GM12878 (cell line): ENCODE measurements at regions not wholly inside any gene's neighbourhood (a gene's known extent, or its start where the extent isn't known, plus 50 kb on each side); places are given as distances from the start of the nearest gene placed in this dataset.

Source experiments
- ATAC-seq: fragments of 200-7000 bp; cut with Tn5 transposase; 3 replicates; pipeline ENCODE4 v1.9.1; 2020; ENCODE audit warnings: mild to moderate bottlenecking, moderate library complexity
- BruUV-seq: library from RNA; stranded (reverse); fragments of 400-500 nt; replicated peaks from 2 replicates; lab custom pipeline; 2021; lab: Mats Ljungman, UMichigan
- CTCF ChIA-PET: fragments of 300-600 bp; sonication (Branson Sonifier 250); formaldehyde crosslinking; extraction: SDS; loops from one replicate; lab custom pipeline; 2021; ENCODE audit warnings: inconsistent platforms; lab: Yijun Ruan, JAX
- POLR2A ChIA-PET: fragments of 350-600 bp; formaldehyde crosslinking; extraction: SDS; loops from one replicate; lab custom pipeline; 2021; ENCODE audit warnings: inconsistent platforms; lab: Charles Lee
- RAD21 ChIA-PET: fragments of 300-600 bp; sonication (Branson Sonifier 250); formaldehyde crosslinking; loops from one replicate; lab custom pipeline; 2023; ENCODE audit warnings: antibody characterized with exemption; ENCODE audit not compliant: unreplicated experiment; lab: Charles Lee
- SMC1A ChIA-PET: fragments of 300-600 bp; sonication (Branson Sonifier 250); formaldehyde crosslinking; loops from one replicate; lab custom pipeline; 2023; ENCODE audit not compliant: unreplicated experiment, uncharacterized antibody; lab: Charles Lee
- DNase-seq: peaks from one replicate; pipeline ENCODE4 v3.0.0-alpha.2; 2011; ENCODE audit warnings: low read depth, low spot score
- FAIRE-seq: peaks from 3 replicates; lab custom pipeline; 2011; peaks lifted over from hg19 to GRCh38; lab: Jason Lieb, UNC
- H2AFZ ChIP-seq: 2 replicates; pipeline ENCODE4 v1.6.0; 2011; ENCODE audit warnings: low read depth, low read length, control low read depth; ENCODE audit not compliant: control insufficient read depth
- H3K27ac ChIP-seq: 2 replicates; pipeline ENCODE4 v1.5.1; 2011; ENCODE audit warnings: control low read depth; ENCODE audit not compliant: control insufficient read depth, insufficient read depth
- H3K27me3 ChIP-seq, 2 experiments: replicated peaks in 1 of 2; 2 replicates each; pipeline versions ENCODE4 v1.6.0 to v1.6.1; 2011; ENCODE audit warnings: low read length in 1 of 2; ENCODE audit not compliant: control insufficient read depth in 2 of 2, insufficient read depth in 2 of 2
- H3K36me3 ChIP-seq, 2 experiments: 2 replicates each; pipeline ENCODE4 v1.5.1; 2011; ENCODE audit warnings: low read length in 1 of 2; ENCODE audit not compliant: control insufficient read depth in 2 of 2, insufficient read depth in 2 of 2
- H3K4me1 ChIP-seq: 2 replicates; pipeline ENCODE4 v1.6.1; 2011; ENCODE audit warnings: mild to moderate bottlenecking, low read length, moderate library complexity, mixed read lengths; ENCODE audit not compliant: control insufficient read depth, insufficient read depth
- H3K4me2 ChIP-seq: 2 replicates; pipeline ENCODE4 v1.6.0; 2011; ENCODE audit warnings: control low read depth; ENCODE audit not compliant: control insufficient read depth, insufficient read depth
- H3K4me3 ChIP-seq: fragments of 200-600 bp; sonication (generic); 2 replicates; pipeline ENCODE4 v1.5.1; 2016
- H3K79me2 ChIP-seq: 2 replicates; pipeline ENCODE4 v1.6.0; 2011; ENCODE audit warnings: low read length; ENCODE audit not compliant: control insufficient read depth, insufficient read depth
- H3K9ac ChIP-seq: 2 replicates; pipeline ENCODE4 v1.8.0; 2011; ENCODE audit warnings: low read length, control low read depth, mixed read lengths; ENCODE audit not compliant: control insufficient read depth, insufficient read depth
- H3K9me3 ChIP-seq: replicated peaks from 3 replicates; pipeline ENCODE4 v1.5.1; 2011; ENCODE audit warnings: mild to moderate bottlenecking, low read length; ENCODE audit not compliant: control insufficient read depth, insufficient read depth
- H4K20me1 ChIP-seq: 2 replicates; pipeline ENCODE4 v1.6.0; 2011; ENCODE audit not compliant: control insufficient read depth, insufficient read depth
- BACH1 ChIP-seq: fragments of 450-650 bp; IDR thresholded peaks from 2 replicates; pipeline ENCODE4 v1.6.1; 2017; ENCODE audit warnings: mild to moderate bottlenecking, borderline replicate concordance
- HDAC6 ChIP-seq: fragments of 200-600 bp; sonication (generic); IDR thresholded peaks from one replicate; pipeline ENCODE4 v1.8.0; 2017; ENCODE audit warnings: antibody characterized with exemption; ENCODE audit not compliant: unreplicated experiment
- MEF2B ChIP-seq: fragments of 450-650 bp; IDR thresholded peaks from 2 replicates; pipeline ENCODE4 v1.6.1; 2018; ENCODE audit warnings: mild to moderate bottlenecking, moderate library complexity; ENCODE audit not compliant: partially characterized antibody, poor library complexity, severe bottlenecking
- MTA2 ChIP-seq: fragments of 450-650 bp; IDR thresholded peaks from 2 replicates; pipeline ENCODE4 v1.6.1; 2016; ENCODE audit warnings: low read depth, mild to moderate bottlenecking, moderate library complexity
- RB1 ChIP-seq: fragments of 450-650 bp; formaldehyde crosslinking; IDR thresholded peaks from 2 replicates; pipeline ENCODE4 v1.6.1; 2017; ENCODE audit warnings: mild to moderate bottlenecking, borderline replicate concordance
- RBBP5 ChIP-seq: fragments of 200-600 bp; sonication (generic); conservative IDR thresholded peaks from 2 replicates; pipeline ENCODE4 v1.6.1; 2016
- SPI1 ChIP-seq: IDR thresholded peaks from 2 replicates; pipeline ENCODE4 v1.6.1; 2011; ENCODE audit warnings: low read depth, mild to moderate bottlenecking, low read length, moderate library complexity, borderline replicate concordance; ENCODE audit not compliant: insufficient read depth
- USF1 ChIP-seq: IDR thresholded peaks from 2 replicates; pipeline ENCODE4 v1.6.1; 2011; ENCODE audit warnings: borderline replicate concordance, low read depth, mild to moderate bottlenecking, moderate library complexity, mixed read lengths, low read length; ENCODE audit not compliant: insufficient read depth; ENCODE audit errors: extremely low read length
- ZNF274 ChIP-seq: IDR thresholded peaks from one replicate; pipeline ENCODE4 v1.8.0; 2011; ENCODE audit not compliant: insufficient read length, insufficient read depth
- ZSCAN29 ChIP-seq: fragments of 450-650 bp; IDR thresholded peaks from 2 replicates; pipeline ENCODE4 v1.6.1; 2017; ENCODE audit warnings: mild to moderate bottlenecking, moderate library complexity
- WGBS: methylation state at CpG from one replicate; pipeline ENCODE4 v1.1.6; 2016; ENCODE audit warnings: low lambda C conversion rate; ENCODE audit not compliant: insufficient replicate concordance, insufficient coverage; ENCODE audit errors: missing lambda C conversion rate; 5-methylcytosine and 5-hydroxymethylcytosine counted together
- in situ Hi-C: fragments of 300-500 bp; cut with MboI; formaldehyde crosslinking; loops from 9 replicates; pipeline ENCODE4 v1.14.3; 2018; ENCODE audit warnings: mixed read lengths
- intact Hi-C: fragments of 100-400 bp; cut with micrococcal nuclease; formaldehyde crosslinking; loops from one replicate; pipeline ENCODE4 v1.14.2; 2022; ENCODE audit not compliant: unreplicated experiment

GRCh38 chr3:4061783-4062360 is 241.3 kb upstream of the SETMAR start:
- in situ Hi-C loops (no loop called here), intact Hi-C loops (no loop called here)
- Histone ChIP-seq H3K36me3 (no peaks in the 10 kb centered on the region), H3K27ac (no peak overlapping the region), H2AFZ (no peak overlapping the region), H3K4me2 (no peak overlapping the region), H4K20me1 (no peaks in the 10 kb centered on the region), H3K9ac (no peak overlapping the region), H3K4me1 (peaks cover 8% of the 10 kb centered on the region), H3K27me3 (no peaks in the 10 kb centered on the region), H3K79me2 (no peaks in the 10 kb centered on the region), H3K4me3 (no peak overlapping the region), H3K9me3 (no peaks in the 10 kb centered on the region)
- ChIA-PET RAD21 (no interaction called here), SMC1A (no interaction called here), CTCF (no interaction called here), POLR2A (interaction anchor here (0.6 kb wide), 1 partner anchor 190 kb away, joined by 3 read pairs; no protein-coding TSS in a partner anchor)
- FAIRE-seq (no peak), ATAC-seq (peak; percentile 62), DNase-seq (no peak)
- no peak for TF ChIP-seq MEF2B
- no peak for TF ChIP-seq RBBP5
- no peak for TF ChIP-seq BACH1
- TF ChIP-seq SPI1: peak; percentile 32; the same call in 1 of the 2 replicates
- no TSS peak for BruUV-seq
- 4% methylated on average over 4 of the region's 4 CpGs for WGBS

- ATAC-seq: no peak
- no peak for DNase-seq
- Histone ChIP-seq H3K9ac (no peak overlapping the region), H3K36me3 (no peaks in the 10 kb centered on the region), H3K4me1 (peaks cover 8% of the 10 kb centered on the region), H3K27ac (no peak overlapping the region), H3K4me2 (no peak overlapping the region), H3K4me3 (no peak overlapping the region), H2AFZ (no peak overlapping the region), H4K20me1 (no peaks in the 10 kb centered on the region), H3K27me3 (no peaks in the 10 kb centered on the region), H3K79me2 (no peaks in the 10 kb centered on the region), H3K9me3 (no peaks in the 10 kb centered on the region)
- BruUV-seq: no TSS peak
- FAIRE-seq: no peak
- CTCF ChIA-PET: no interaction called here
- WGBS: 53% methylated on average over 1 of the region's 1 CpG
- no peak for TF ChIP-seq RB1
- TF ChIP-seq ZNF274: no peak
- no peak for TF ChIP-seq ZSCAN29
- TF ChIP-seq HDAC6: no peak
- TF ChIP-seq USF1: no peak
- no peak for TF ChIP-seq MTA2
- POLR2A ChIA-PET: no interaction called here
- SMC1A ChIA-PET: no interaction called here
- in situ Hi-C loops: no loop called here
- RAD21 ChIA-PET: no interaction called here
- intact Hi-C loops: no loop called here
Measured at GRCh38 chr3:4062621-4063020, 240.5 kb upstream of the SETMAR start.
